ENCODE measurements at regions not wholly inside any gene's neighbourhood (a gene's known extent, or its start where the extent isn't known, plus 50 kb on each side); places are given as distances from the start of the nearest gene placed in this dataset.

DNA sequence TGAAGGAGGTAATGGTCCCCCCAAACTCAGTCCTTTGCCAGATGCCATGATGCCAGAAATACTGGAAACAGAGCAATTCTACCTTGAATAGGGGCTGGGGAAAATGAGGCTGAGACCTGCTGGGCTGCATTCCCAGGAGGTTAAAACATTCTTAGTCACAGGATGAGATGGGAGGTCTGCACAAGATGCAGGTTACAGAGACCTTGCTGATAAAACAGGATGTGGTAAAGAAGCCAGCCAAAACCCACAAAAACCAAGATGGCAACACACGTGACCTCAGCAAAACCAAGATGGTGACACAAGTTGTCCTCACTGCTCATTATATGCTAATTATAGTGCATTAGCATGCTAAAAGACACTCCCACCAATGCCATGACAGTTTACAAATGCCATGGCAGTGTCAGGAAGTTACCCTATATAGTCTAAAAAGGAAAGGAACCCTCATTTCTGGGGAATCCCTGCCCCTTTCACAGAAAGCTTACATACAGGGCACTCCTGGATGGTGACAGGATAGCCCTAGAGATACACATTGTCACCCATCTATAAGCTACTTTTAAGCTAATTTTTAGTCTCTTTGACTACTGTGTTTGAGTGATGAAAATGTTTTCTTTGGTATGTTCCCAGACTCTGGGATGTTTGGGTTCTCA, 979.7 kb downstream of the TBC1D32 start:
- ChIA-PET CTCF (no interaction called here), POLR2A (no interaction called here)
- Histone ChIP-seq H3K36me3 (ENCODE audit: control insufficient read depth, insufficient read depth, low read length) (no peaks in the 10 kb centered on the region), H3K4me1 (ENCODE audit: control insufficient read depth, insufficient read depth, low read length) (no peaks in the 10 kb centered on the region), H3K9me3 (ENCODE audit: control insufficient read depth, insufficient read depth, low read depth, low read length) (no peaks in the 10 kb centered on the region), H3K4me3 (ENCODE audit: low read depth in 2 of 2, low read length in 2 of 2) (no peak overlapping the region), H3K27ac (ENCODE audit: low read length) (no peak overlapping the region), H3K27me3 (ENCODE audit: control insufficient read depth, insufficient read depth, low read length) (no peaks in the 10 kb centered on the region)
- intact Hi-C loops (cut with micrococcal nuclease; ENCODE audit: unreplicated experiment) (no loop called here), in situ Hi-C loops (cut with HindIII; ENCODE audit: low pct_unique_long_range_greater_than_20kb, low sequenced_read_pairs) (no loop called here)
- TF ChIP-seq SIN3A (IDR thresholded peaks at IDR 0.05; ENCODE audit: borderline replicate concordance, insufficient read depth, low read depth, low read length), result no peak
- TF ChIP-seq, protein P1, sequence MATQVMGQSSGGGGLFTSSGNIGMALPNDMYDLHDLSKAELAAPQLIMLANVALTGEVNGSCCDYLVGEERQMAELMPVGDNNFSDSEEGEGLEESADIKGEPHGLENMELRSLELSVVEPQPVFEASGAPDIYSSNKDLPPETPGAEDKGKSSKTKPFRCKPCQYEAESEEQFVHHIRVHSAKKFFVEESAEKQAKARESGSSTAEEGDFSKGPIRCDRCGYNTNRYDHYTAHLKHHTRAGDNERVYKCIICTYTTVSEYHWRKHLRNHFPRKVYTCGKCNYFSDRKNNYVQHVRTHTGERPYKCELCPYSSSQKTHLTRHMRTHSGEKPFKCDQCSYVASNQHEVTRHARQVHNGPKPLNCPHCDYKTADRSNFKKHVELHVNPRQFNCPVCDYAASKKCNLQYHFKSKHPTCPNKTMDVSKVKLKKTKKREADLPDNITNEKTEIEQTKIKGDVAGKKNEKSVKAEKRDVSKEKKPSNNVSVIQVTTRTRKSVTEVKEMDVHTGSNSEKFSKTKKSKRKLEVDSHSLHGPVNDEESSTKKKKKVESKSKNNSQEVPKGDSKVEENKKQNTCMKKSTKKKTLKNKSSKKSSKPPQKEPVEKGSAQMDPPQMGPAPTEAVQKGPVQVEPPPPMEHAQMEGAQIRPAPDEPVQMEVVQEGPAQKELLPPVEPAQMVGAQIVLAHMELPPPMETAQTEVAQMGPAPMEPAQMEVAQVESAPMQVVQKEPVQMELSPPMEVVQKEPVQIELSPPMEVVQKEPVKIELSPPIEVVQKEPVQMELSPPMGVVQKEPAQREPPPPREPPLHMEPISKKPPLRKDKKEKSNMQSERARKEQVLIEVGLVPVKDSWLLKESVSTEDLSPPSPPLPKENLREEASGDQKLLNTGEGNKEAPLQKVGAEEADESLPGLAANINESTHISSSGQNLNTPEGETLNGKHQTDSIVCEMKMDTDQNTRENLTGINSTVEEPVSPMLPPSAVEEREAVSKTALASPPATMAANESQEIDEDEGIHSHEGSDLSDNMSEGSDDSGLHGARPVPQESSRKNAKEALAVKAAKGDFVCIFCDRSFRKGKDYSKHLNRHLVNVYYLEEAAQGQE (IDR thresholded peaks at IDR 0.05; ENCODE audit: insufficient read depth in 1 of 2, low read depth in 2 of 2, low read length in 1 of 2), result no peak
- no TSS peak for BruUV-seq (replicated peaks)
- ATAC-seq, result no peak
- DNase-seq (ENCODE audit: low read depth, low spot score), result no peak

DNA sequence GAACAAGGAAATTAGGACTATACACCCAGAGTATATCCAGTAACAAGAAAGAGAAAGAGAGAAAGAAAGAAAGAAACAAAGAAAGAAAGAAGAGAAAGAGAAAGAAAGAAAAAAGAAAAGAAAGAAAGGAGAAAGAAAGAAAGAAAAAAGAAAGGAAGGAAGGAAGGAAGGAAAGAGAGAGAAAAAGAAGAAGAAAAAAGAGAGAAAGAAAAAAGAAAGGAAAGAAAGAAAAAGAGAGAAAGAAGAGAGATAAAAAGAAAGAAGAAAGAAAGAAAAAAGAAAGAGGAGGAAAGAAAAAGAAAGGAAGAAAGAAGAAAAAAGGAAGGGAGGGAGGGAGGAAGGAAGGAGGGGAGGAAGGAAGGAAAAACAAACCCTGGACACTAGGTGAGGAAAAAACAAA, 981.8 kb downstream of the TBC1D32 start:
- Histone ChIP-seq H3K36me3 (ENCODE audit: control insufficient read depth, insufficient read depth, low read length) (no peaks in the 10 kb centered on the region), H3K27me3 (ENCODE audit: control insufficient read depth, insufficient read depth, low read length) (no peaks in the 10 kb centered on the region), H3K27ac (ENCODE audit: low read length) (no peak overlapping the region), H3K4me3 (ENCODE audit: low read depth in 2 of 2, low read length in 2 of 2) (no peak overlapping the region), H3K4me1 (ENCODE audit: control insufficient read depth, insufficient read depth, low read length) (no peaks in the 10 kb centered on the region), H3K9me3 (ENCODE audit: control insufficient read depth, insufficient read depth, low read depth, low read length) (no peaks in the 10 kb centered on the region)
- POLR2A ChIA-PET, result no interaction called here
- TF ChIP-seq POLR2AphosphoS5 (IDR thresholded peaks at IDR 0.05; ENCODE audit: low read depth, low read length) (no peak), SIN3A (IDR thresholded peaks at IDR 0.05; ENCODE audit: borderline replicate concordance, insufficient read depth, low read depth, low read length) (no peak), TCF7L2 (IDR thresholded peaks at IDR 0.05; ENCODE audit: low read depth, low read length) (no peak)
- TF ChIP-seq, protein P2, sequence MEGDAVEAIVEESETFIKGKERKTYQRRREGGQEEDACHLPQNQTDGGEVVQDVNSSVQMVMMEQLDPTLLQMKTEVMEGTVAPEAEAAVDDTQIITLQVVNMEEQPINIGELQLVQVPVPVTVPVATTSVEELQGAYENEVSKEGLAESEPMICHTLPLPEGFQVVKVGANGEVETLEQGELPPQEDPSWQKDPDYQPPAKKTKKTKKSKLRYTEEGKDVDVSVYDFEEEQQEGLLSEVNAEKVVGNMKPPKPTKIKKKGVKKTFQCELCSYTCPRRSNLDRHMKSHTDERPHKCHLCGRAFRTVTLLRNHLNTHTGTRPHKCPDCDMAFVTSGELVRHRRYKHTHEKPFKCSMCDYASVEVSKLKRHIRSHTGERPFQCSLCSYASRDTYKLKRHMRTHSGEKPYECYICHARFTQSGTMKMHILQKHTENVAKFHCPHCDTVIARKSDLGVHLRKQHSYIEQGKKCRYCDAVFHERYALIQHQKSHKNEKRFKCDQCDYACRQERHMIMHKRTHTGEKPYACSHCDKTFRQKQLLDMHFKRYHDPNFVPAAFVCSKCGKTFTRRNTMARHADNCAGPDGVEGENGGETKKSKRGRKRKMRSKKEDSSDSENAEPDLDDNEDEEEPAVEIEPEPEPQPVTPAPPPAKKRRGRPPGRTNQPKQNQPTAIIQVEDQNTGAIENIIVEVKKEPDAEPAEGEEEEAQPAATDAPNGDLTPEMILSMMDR (IDR thresholded peaks at IDR 0.05), result no peak
- TF ChIP-seq, protein P1 (IDR thresholded peaks at IDR 0.05; ENCODE audit: insufficient read depth in 1 of 2, low read depth in 2 of 2, low read length in 1 of 2), result no peak
- in situ Hi-C loops (cut with HindIII; ENCODE audit: low pct_unique_long_range_greater_than_20kb, low sequenced_read_pairs) (no loop called here), intact Hi-C loops (cut with micrococcal nuclease; ENCODE audit: unreplicated experiment) (no loop called here)
- CTCF ChIA-PET, result no interaction called here
- no peak for DNase-seq (ENCODE audit: low read depth, low spot score)
- BruUV-seq (replicated peaks), result no TSS peak
- no peak for ATAC-seq
